Muscle layer of duodenum (tissue), 2 donors: ENCODE measurements at regions not wholly inside any gene's neighbourhood (a gene's known extent, or its start where the extent isn't known, plus 50 kb on each side); places are given as distances from the start of the nearest gene placed in this dataset.

Experiments
- H3K27ac ChIP-seq: one replicate; pipeline ENCODE4 v1.7.0; 2013; ENCODE audit warnings: mild to moderate bottlenecking, low read length
- H3K27me3 ChIP-seq: one replicate; pipeline ENCODE4 v1.7.0; 2013; ENCODE audit warnings: low read depth, mild to moderate bottlenecking, control low read depth, low read length
- H3K36me3 ChIP-seq, 2 donors: one replicate each; pipeline ENCODE4 v1.7.0; 2013; ENCODE audit warnings: low read length in 2 of 2, control low read depth in 1 of 2, mild to moderate bottlenecking in 1 of 2; ENCODE audit not compliant: insufficient read depth in 2 of 2, control insufficient read depth in 1 of 2
- H3K4me1 ChIP-seq, 2 donors: one replicate each; pipeline ENCODE4 v1.7.0; 2013; ENCODE audit warnings: low read length in 2 of 2, mild to moderate bottlenecking in 2 of 2, control low read depth in 1 of 2, moderate library complexity in 1 of 2; ENCODE audit not compliant: insufficient read depth in 2 of 2, control insufficient read depth in 1 of 2
- H3K4me3 ChIP-seq, 2 donors: one replicate each; pipeline ENCODE4 v1.7.0; 2013; ENCODE audit warnings: low read length in 2 of 2, low read depth in 1 of 2, mild to moderate bottlenecking in 1 of 2
- H3K9me3 ChIP-seq, 2 donors: one replicate each; pipeline ENCODE4 v1.7.0; 2013; ENCODE audit warnings: low read length in 2 of 2, control low read depth in 1 of 2, mild to moderate bottlenecking in 1 of 2; ENCODE audit not compliant: control insufficient read depth in 1 of 2
- donor health status: healthy.

GRCh38 chr7:53983480-53983879 is 558.7 kb upstream of the VSTM2A start:
- H3K27ac ChIP-seq: no peak overlapping the region
- H3K27me3 ChIP-seq: no peaks in the 10 kb centered on the region
- peaks cover 0 to 3% of the 10 kb centered on the region in 2 donors for H3K9me3 ChIP-seq
- H3K4me3 ChIP-seq: no peak overlapping the region
- H3K4me1 ChIP-seq: no peaks in the 10 kb centered on the region
- no peaks in the 10 kb centered on the region for H3K36me3 ChIP-seq

- Histone ChIP-seq H3K27me3 (no peaks in the 10 kb centered on the region), H3K9me3 (peaks cover 0 to 3% of the 10 kb centered on the region in 2 donors), H3K4me1 (no peaks in the 10 kb centered on the region), H3K27ac (no peak overlapping the region), H3K4me3 (no peak overlapping the region), H3K36me3 (no peaks in the 10 kb centered on the region)
Measured at GRCh38 chr7:53984776-53985175, 557.4 kb upstream of the VSTM2A start.

DNA sequence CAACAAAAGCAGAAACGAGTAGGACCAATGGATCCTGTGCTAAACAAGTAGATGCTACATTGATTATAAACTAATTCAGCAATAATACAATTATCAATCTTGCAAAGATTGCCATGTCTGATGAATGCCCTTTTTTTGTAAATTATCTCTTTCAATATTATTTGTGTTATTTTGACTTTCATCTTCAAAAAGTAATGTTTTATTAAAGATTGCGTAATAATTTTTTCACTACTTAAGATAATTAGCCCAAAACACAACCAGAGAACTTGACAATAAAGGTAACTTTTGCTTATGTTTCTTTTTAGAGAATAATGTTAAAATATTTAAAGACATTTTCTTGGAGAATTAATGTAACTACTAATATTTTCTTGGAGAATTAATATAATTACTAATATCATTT is 553.8 kb upstream of the VSTM2A start:
- no peaks in the 10 kb centered on the region for H3K4me1 ChIP-seq
- H3K4me3 ChIP-seq: no peak overlapping the region
- peaks cover 0 to 3% of the 10 kb centered on the region in 2 donors for H3K9me3 ChIP-seq
- no peak overlapping the region for H3K27ac ChIP-seq
- H3K36me3 ChIP-seq: no peaks in the 10 kb centered on the region
- H3K27me3 ChIP-seq: no peaks in the 10 kb centered on the region

GRCh38 chr7:53993224-53993623 is 549.0 kb upstream of the VSTM2A start:
- Histone ChIP-seq H3K27me3 (no peaks in the 10 kb centered on the region), H3K36me3 (no peaks in the 10 kb centered on the region), H3K4me3 (no peak overlapping the region), H3K4me1 (no peaks in the 10 kb centered on the region), H3K27ac (no peak overlapping the region), H3K9me3 (no peaks in the 10 kb centered on the region)

DNA sequence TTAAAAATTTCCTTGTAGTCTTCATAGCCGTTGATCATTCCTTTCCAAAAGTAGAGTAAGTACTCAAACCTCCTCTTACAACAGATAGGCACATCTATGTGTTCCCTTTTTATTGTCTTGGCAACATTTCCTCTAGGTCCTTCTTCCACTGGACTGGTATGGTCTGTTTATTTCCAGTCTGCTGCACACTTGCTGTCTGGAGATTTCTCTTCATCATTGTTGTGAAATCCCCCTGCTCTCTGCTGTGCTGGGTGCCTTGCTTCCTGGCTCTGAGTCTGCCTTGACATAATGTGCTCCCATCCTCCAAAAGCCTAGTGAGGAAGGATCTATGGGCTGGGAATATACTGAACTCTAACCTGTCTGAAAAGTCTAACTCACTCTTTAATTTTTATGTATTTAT is 545.3 kb upstream of the VSTM2A start:
- no peaks in the 10 kb centered on the region for H3K9me3 ChIP-seq
- no peak overlapping the region for H3K27ac ChIP-seq
- H3K4me1 ChIP-seq: no peaks in the 10 kb centered on the region
- H3K27me3 ChIP-seq: no peaks in the 10 kb centered on the region
- no peak overlapping the region for H3K4me3 ChIP-seq
- H3K36me3 ChIP-seq: no peaks in the 10 kb centered on the region

GRCh38 chr7:54014765-54015164 is 527.4 kb upstream of the VSTM2A start:
- H3K27me3 ChIP-seq: no peaks in the 10 kb centered on the region
- no peaks in the 10 kb centered on the region for H3K9me3 ChIP-seq
- no peaks in the 10 kb centered on the region for H3K36me3 ChIP-seq
- no peaks in the 10 kb centered on the region for H3K4me1 ChIP-seq
- H3K27ac ChIP-seq: no peak overlapping the region
- no peak overlapping the region for H3K4me3 ChIP-seq

DNA sequence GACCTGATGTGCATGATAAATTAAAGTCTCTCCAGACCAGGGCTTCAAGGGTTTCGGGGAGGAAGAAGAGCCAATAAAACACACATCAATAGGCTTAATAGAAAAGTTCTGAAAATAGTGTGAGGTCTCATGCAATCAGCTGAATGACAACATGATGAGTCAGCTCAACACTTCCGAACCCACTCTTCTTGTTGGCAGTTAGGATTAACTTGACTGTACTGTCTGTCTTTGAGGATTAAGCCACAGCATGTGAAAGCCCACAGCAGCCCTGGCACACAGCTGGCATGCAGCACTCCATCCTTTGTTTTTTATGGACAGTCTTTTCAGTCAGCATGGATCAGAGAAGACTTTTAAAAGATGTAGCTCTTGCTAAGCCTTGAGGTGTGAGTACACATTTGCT is 526.9 kb upstream of the VSTM2A start:
- Histone ChIP-seq H3K9me3 (no peaks in the 10 kb centered on the region), H3K27ac (no peak overlapping the region), H3K27me3 (no peaks in the 10 kb centered on the region), H3K4me3 (no peak overlapping the region), H3K36me3 (no peaks in the 10 kb centered on the region), H3K4me1 (no peaks in the 10 kb centered on the region)

DNA sequence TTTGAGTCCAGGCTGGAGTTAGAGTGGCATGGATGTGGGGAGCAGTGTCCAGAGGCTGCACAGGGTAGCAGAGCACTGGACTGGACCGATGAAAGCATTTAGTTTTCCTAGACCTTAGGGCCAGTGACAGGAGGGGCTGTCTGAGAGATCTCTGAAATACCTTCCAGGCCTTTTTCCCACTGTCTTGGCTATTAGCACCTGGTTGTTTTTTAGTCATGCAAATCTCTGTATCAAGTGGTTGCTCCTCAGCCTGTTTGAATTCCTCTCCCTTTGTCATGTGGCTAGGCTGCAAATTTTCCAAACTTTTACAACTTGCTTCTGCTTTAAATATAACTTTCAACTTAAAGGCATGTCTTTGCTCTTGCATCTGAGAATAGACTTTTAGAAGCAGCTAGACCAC is 504.3 kb upstream of the VSTM2A start:
- Histone ChIP-seq H3K4me3 (no peak overlapping the region), H3K27ac (no peak overlapping the region), H3K27me3 (no peaks in the 10 kb centered on the region), H3K36me3 (no peaks in the 10 kb centered on the region), H3K4me1 (no peaks in the 10 kb centered on the region), H3K9me3 (peaks cover 0 to 5% of the 10 kb centered on the region in 2 donors)

GRCh38 chr7:54060643-54061042 is 481.5 kb upstream of the VSTM2A start:
- no peak overlapping the region for H3K4me3 ChIP-seq
- no peaks in the 10 kb centered on the region for H3K27me3 ChIP-seq
- H3K36me3 ChIP-seq: no peaks in the 10 kb centered on the region
- H3K9me3 ChIP-seq: no peaks in the 10 kb centered on the region
- no peak overlapping the region for H3K27ac ChIP-seq
- H3K4me1 ChIP-seq: no peaks in the 10 kb centered on the region

- Histone ChIP-seq H3K9me3 (no peaks in the 10 kb centered on the region), H3K4me1 (no peaks in the 10 kb centered on the region), H3K27ac (no peak overlapping the region), H3K4me3 (no peak overlapping the region), H3K36me3 (no peaks in the 10 kb centered on the region), H3K27me3 (no peaks in the 10 kb centered on the region)
Measured at GRCh38 chr7:54066643-54067042, 475.5 kb upstream of the VSTM2A start.

DNA sequence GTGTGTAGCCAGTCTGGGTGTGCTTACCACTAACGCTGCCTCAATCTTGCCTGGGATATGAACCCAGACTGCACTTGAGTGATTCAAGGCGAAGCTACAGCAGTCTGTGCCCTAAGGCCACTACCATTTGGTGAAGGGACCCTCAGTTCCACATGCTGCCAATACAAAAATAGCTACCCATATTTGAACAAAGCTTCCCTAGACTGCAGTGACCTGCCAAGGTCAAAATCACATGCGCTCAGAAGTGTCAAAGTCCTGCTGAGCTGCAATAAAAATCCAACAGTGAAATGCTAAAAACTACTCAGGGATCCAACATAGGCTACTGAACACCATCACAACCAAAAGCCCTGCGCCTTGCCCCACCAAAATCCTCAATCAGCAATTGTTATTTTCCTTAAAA is 472.3 kb upstream of the VSTM2A start:
- H3K36me3 ChIP-seq: no peaks in the 10 kb centered on the region
- no peak overlapping the region for H3K27ac ChIP-seq
- no peak overlapping the region for H3K4me3 ChIP-seq
- H3K27me3 ChIP-seq: no peaks in the 10 kb centered on the region
- H3K9me3 ChIP-seq: no peaks in the 10 kb centered on the region
- no peaks in the 10 kb centered on the region for H3K4me1 ChIP-seq

- Histone ChIP-seq H3K27ac (no peak overlapping the region), H3K9me3 (no peaks in the 10 kb centered on the region), H3K4me1 (no peaks in the 10 kb centered on the region), H3K27me3 (no peaks in the 10 kb centered on the region), H3K4me3 (no peak overlapping the region), H3K36me3 (no peaks in the 10 kb centered on the region)
Measured at GRCh38 chr7:54072710-54073109, 469.5 kb upstream of the VSTM2A start.
